HG03135 (cell line): ENCODE measurements at regions not wholly inside any gene's neighbourhood (a gene's known extent, or its start where the extent isn't known, plus 50 kb on each side); places are given as distances from the start of the nearest gene placed in this dataset.
A peak's percentile ranks its signal among the peaks of the same experiment; 100 is the strongest.

Experiments used
- ATAC-seq: cut with Tn5 transposase; IDR thresholded peaks from one replicate; pipeline ENCODE4 v1.9.1; 2021; ENCODE audit warnings: mild to moderate bottlenecking, moderate library complexity; ENCODE audit not compliant: unreplicated experiment

DNA sequence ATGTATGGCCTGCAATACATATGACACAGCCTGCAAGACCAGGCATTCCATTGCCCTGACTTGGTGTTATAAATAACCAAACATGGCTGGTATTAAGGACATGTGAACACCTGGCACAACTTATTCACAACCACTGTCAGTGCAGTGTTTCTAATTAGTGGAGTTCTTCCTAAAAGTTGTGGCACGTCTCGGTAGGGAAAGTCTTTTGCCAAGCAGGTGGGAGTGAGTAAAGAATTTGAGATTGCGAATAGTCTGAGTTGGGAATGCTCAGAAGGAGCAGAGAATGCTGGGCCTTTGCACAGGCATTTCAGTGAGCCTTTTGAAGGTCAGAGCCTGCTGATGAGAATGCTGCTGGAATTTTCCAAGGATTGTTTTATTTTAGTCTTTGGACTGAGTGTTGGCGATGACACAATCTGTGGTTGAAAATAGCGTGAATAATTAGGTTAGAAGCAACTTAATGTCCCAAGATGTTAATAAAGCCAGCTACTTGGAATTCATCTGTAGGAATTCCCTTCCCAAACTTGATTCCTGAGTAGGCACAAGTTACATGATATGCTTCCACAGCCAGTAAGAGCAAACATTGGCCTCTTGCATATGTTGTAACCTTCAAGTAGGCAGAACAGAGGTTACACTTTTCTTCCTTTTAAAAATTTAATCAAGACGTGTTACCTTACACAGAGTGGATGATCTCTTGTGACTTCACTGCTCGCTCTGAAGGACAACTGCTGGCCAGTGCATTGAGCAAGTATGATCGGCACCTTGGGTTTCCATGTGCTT is 83.6 kb upstream of the PGRMC2 start:
- no peak for ATAC-seq

DNA sequence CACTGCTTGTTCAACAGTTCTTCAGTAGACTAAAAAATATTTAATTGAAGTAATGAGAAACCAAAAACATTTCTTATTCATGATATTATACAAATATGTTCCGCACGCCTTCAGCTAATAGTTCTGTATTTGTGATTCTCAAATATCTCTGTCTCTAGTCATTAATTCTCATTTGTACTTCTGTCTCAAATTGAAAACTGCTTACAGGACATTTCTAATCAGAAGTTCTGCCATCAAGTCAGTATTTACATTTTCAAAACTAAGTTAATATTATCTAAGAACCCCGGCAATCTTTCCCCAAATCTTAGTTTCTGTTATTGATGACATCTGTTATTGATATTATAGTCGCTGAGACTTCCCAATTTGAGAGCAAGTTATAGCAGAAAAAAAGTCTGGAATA is 78.6 kb upstream of the PGRMC2 start:
- no peak for ATAC-seq

DNA sequence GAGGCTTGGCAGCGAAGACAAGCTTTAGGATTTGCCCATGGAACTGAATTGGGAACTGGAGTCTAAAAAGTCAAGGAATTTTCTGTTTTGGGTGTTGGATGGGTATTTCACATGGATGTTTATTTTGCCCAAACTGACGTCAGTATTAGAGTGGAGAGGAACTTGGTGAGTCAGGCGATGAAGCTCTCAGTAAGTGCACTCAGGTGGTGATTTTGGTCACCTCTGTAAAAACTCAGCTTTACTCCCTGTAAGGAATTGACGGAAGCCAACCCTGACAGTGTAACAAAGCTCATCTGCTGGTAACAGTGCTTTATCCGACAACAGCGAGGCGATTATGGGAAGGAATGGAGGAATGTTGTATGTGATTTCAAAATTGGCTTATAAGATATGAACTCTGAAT is 77.0 kb upstream of the PGRMC2 start:
- ATAC-seq = no peak

DNA sequence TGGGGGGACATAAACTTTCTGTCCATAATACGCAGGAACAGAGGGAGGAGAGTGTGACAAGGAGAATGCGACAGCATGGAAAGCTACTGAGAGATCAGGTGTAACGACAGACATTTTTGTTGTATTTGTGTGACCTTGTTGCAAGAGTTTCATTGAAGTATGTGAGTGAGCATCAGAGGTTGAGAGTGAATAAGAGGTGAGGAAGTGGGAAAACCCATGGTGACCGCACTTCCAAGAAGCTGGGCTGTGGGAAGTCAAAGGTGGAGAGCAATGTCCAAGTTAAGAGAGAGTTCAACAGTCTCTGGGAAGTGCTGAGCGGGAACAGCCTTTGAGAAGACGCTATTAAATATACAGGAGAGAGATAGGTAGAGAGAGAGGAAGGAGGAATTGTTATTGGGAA is 76.4 kb upstream of the PGRMC2 start:
- no peak for ATAC-seq

DNA sequence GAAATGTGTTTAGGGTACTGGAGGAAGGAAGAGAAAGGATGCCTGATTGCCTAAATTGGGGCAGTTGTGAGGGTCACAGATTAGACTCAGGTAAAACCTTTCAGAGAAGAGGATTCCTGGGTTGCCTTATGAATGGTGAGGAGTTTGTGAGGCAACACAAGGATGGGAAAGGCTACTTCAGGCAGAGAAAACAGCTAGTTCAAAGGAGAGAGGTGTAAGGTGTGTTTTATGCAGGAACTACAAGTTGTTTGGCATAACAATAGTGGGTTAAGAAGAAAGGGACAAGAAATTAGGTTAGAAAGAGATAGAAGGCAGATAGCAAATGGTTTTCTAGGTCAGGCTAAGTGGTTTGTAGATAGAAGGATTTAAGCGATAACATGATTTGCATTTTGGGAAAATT is 75.1 kb upstream of the PGRMC2 start:
- ATAC-seq = no peak

DNA sequence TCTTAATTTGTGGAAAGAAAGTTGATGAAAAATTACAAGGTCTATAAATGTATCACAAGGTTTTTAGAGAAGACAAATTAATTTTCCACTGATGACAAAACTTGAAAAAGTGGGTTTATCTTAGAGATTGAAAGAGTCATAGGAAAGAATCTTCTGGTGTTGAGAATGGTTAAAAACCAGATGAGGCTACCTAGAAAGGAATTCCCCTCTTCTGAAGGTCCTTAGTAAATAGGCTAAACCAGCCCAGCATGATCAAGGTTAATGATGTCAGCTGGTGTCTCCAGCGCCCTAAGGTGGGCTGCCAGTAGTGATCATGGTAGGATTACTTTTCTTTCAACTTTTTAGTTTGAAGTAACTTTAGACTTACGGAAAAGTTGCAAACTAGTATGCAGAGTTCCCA is 71.8 kb upstream of the PGRMC2 start:
- no peak for ATAC-seq

DNA sequence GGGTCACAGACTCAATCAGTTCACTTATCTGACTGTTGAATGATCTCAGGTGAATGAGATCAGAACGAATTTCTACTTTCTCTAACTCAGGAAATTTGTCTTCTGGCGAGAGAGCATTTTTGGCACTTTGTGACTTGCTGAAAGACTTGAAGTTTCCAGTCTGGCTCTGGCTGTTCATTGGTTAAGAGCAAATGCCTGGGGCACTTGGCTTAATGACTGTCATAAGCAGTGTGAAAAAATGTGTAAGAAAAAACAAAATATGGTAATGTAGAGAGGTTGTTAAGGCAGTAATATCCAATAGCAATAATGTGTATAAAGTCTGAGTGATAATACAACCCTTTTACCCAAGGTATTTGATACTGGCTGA is 71.3 kb upstream of the PGRMC2 start:
- no peak for ATAC-seq

DNA sequence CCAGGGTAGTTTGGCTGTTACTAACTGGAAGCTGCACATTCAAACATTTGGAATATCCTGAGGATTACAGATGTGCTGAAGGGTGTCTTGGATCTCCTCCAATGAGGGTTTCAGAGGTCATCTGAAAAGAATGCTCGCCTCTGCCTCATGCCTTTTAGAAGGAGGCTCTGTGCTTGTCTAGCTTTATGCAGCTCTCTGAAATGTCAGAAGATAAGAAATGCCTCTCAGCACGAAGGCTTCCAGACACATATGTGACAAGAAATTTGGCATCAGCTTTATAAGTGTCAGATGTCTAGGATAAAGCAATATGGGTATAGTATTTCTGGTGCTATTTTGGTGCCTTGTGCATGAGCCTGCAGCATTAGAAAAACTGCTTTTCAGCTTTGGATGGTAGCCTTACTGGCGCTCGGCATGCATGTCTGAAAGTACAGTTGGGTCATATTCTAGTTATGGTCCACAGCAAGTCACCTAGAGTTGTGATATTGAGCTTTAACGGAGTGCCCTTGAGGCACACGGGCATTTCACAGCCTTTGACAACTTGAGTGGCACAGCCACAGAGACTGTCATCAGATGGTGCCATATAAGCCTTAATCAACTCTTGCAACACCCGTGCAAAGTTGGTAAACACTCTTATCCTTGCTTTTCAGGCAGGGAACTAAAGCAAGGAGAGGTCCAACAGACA is 70.8 kb upstream of the PGRMC2 start:
- no peak for ATAC-seq

DNA sequence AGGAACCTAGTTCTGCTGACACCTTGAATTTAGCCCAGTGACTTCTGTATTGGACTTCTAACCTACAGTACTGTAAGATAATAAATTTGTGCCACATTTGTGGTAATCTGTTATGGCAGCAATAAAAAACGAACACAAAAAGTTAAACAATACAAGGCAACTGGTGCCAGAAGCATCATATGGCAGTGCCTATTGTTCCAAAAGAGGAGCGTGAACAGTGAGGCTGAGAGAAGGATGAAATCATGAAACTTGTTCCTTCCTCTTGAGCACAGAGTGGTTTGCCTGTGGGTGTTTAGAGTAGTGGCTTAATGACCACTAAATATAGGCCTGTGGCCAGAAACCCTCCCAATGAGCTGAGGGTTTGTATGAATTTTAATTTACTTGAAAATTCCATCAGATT is 69.7 kb upstream of the PGRMC2 start:
- no peak for ATAC-seq

DNA sequence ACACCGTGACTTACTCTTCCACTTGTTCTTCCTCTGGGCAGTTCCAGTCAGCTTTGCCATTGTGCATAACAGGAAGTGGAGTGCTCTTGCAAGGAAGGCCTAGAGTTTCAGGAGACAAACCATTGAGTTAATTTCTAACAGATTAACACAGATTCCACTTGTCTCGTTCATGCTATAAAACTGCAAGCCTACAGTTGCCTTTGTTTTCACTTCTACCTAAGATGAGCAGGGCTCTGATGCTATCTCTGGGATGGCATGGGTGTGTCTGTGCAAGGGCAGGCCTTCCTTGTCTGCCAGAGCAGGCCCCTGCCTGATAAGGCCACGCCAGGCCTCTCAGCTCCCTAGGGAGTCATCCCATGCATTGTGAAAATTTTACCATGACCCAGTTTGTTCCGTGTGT is 67.7 kb upstream of the PGRMC2 start:
- ATAC-seq = peak; percentile 65

DNA sequence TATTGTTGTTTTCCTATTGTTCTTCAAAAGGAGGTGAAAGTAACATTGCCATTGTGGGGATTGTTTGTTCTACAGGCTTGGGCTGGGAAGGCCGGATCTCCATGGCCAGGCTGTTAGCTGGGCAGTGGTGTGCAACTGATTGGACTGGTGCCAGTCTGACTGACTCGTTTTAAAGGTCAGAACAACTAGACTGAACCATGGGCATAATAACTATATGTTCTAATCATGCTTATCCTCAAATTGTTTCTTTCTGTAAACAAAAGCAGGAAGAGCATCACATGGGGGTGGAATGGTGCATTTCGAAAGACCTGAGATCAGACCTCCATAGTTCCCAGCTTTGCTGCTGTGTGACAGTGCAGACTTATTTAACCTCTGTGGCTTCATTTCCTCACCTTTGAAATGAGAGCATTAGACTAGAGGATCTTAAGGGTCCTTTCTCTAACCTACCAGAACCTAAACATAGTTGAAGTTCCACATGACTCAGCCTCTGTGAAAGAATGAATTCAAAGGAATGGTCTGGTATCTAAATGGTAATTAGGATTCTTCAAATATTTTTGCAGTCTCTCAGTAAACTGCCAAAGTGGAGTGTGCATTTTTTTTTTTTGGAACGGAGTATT is 66.7 kb upstream of the PGRMC2 start:
- ATAC-seq = no peak

DNA sequence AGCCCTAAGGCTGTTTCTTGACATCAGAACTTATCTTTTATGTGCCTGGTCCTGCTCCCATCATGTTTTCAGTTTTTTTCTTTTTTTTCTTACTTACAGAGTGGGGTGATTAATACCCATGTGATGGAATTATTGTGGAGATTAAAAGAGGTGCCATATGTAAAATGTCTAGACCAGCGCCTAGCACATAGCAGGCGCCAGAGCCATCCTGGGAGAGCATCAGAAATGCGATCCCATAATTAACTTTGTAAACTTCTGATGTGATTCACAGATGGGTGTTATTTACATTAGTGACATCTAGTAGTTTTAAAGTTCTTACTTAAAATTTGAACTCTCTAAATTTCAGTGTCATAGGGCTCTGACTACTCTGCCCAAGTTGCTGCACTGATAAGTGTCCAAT is 66.2 kb upstream of the PGRMC2 start:
- no peak for ATAC-seq

DNA sequence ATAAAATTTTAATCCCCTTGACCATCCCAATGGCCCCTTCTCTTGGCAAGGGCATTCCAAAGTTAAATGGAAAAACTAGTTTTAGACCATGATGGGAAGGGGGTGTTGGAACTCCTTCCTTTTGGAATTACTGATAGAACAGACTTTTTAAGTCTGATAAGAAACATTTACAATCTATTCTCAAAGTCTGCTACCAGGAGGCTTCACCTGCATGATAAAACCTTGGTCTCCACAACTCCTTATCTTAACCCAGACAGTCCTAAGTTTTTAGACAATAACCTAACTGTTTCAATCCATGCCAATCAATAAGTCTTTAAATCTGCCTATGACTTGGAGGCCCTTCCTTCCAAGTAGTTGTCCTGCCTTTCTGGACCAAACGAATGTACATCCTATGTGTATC is 63.9 kb upstream of the PGRMC2 start:
- ATAC-seq = no peak

DNA sequence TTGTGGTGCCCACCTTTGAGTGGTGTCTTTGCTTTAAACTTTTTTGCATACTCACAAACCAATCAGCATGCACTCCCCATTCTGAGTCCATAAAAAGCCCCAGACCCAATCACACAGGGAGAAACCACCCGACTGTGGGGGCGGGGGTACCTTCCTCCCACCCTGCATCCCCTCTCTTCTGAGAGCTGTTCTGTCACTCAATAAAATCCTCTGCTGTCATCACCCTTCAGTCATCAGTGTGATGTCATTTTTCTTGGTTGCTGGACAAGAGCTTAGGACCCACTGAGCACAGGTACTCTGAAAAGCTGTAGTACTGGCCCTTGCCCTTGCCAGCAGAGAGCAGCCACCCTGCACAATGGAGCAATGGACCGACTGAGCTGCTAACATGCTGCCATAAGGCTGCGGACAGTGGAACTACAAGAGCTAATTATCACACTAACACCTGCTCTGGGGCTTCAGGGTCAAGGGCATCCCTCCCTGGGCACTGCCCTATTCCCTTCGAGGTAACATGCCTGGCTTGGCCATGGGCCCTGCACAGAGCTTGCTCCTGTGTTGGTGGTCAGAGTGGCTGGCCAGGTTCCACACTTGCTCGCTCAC is 62.9 kb upstream of the PGRMC2 start:
- ATAC-seq = no peak

DNA sequence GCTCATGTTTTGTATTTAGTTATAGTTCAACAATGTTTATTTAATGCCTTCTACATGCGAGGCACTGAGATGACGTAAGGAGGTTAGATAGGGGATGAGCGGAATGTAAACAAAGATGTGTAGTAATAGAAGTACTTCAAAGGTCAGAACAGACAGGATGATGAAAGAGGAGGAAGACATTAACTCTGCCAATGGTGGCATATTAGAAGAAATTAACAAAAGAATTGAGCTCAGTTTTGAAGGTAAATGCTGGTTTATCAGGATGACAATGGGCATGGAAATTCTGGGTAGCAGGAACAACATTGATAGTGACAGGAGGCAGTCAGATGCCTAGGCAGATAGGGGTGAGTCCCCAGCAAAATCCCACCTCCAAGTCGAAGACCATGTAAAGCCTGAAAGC is 62.3 kb upstream of the PGRMC2 start:
- no peak for ATAC-seq

DNA sequence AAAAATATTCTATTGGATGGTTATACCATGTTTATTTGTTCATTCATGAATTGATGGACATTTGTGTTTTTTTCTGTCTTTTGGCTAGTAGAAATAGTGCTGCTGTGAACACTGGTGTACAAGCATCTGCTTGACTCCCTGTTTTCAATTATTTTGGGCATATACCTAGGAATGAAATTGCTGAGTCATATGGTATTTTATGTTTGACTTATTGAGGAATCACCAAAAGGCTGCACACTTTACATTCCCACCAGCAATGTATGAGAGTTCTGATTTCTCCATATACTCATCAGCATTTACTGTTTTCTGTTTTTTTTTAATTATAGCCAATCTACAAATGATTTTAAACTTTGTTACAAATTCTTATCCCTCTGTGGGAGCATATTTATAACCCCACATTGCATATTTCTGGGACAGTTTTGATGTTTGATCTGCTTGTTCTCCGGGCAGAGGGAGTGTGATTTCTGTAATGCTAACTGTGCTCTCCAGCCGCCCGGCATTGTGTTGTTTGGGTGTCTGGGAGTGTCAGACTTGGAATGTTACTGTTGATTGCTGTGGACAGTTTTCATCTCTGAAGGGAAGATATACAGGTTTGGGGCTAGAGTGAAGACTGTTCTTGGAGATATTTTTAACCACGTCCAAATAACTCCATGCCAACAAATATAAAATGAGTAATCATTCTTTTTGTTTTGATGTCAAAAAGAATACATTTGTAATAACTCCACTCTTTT is 60.5 kb upstream of the PGRMC2 start:
- ATAC-seq = no peak

DNA sequence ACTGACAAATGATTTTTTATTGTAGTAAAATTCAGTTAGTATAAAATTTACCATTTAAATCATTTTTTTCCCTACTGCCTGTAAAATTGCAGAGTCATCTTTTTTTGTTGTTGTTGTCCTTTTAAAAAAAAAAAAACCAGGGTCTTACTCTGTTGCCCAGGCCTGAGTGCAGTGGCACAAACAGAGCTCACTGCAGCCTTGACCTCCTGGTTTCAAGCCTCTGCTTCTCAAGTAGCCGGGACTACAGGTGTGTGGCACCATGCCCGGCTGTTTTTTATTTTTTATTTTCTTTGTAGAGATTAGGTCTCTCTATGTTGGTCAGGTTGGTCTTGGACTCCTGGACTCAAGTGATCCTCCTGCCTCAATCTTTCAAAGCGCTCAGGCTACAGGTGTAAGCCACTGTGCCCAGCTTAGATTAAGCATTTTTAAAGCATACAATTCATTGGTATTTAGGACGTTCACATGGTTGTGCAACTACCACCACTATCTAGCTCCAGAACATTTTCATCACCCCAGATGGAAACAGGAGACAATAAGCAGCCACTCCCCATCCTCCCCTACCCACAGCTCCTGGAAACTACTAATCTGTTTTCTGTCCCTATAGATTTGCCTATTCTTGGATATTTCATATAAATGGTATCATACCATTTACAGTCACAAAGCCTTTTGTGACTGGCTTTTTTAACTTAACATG is 59.7 kb upstream of the PGRMC2 start:
- no peak for ATAC-seq

DNA sequence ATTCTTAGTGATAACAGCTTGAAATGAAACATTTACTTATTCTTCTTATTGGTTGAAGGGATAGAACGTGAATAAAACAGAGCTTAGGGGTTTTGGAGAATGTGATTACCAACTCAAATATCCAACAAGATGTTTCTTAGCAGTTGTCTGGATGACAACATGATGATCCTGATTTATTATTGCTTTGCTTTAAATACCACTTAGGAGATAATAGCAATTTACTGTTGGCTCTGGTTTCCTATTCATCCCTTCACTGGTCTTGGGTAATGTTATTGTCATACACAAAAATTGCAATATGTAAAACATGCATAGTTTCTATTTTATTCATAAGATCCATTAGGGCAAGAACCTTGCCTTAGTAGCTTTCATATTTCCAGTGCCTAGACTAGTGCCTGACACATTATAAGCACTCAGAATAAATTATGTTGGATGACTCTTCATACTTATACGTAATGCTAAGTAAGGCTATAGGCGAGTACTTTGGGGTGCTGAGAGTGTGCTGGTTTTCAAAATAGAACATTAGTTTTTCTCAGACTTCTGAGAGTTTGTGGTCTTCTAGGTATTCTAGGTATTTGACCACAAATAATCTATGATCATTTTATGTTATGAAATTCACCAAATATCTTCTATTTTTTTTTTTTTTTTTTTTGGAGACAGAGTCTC is 58.6 kb upstream of the PGRMC2 start:
- no peak for ATAC-seq

DNA sequence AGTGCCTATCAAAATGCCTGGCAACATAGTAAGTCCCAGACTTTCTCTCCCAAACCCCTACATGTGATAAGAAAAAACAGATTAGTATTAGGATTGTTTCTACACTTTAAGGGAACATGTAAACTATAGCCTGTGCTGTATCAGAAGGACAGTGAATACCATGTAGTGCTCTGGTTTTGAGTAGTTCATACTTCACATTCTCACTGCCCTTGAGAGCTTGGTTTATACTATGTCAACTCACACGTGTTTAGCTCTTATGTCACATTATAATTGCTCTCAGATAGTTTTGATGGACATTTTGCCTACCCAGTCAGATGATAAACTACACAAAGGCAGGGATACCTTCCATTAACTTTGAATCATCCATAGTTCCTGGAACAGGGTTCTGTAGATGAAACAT is 58.0 kb upstream of the PGRMC2 start:
- ATAC-seq = no peak

DNA sequence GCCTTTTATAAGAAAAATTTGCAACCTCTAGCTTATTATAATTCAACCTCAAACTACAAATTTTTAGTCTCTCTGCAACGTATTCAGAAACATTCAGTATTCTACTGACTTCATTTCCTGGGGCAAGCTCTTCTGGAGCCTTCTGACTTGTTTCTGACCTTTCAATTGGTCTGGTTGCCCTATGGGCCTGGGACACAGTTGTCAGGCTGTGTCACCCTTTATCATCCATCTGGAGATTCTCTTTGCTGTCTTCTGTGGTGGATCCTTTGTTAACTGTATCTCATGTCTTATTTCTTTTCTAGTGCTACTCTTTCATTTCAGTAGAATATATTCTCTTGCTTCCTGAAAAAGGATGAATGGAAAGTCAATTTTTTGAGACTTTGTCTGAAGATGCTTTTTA is 55.1 kb upstream of the PGRMC2 start:
- ATAC-seq = no peak
